PC-3 (cell line): ENCODE measurements at regions not wholly inside any gene's neighbourhood (a gene's known extent, or its start where the extent isn't known, plus 50 kb on each side); places are given as distances from the start of the nearest gene placed in this dataset.
"Not testable (repeated sequence)": the region's sequence is repeated elsewhere in the genome, so short reads cannot be mapped to it uniquely, and the experiment has no call there.

Source experiments
- ATAC-seq: fragments of 200-7000 bp; cut with Tn5 transposase; 2 replicates; pipeline ENCODE4 v1.9.1; 2020; ENCODE audit warnings: mild to moderate bottlenecking, moderate library complexity
- BruUV-seq: library from RNA; stranded (reverse); fragments of 400-500 nt; replicated peaks from 2 replicates; lab custom pipeline; 2021; lab: Mats Ljungman, UMichigan
- CTCF ChIA-PET: fragments of 300-600 bp; sonication (Branson Sonifier 250); formaldehyde crosslinking; loops from one replicate; lab custom pipeline; 2022; ENCODE audit warnings: antibody characterized with exemption; lab: Charles Lee
- POLR2A ChIA-PET: fragments of 300-600 bp; sonication (Branson Sonifier 250); formaldehyde crosslinking; loops from one replicate; lab custom pipeline; 2022; ENCODE audit warnings: antibody characterized with exemption; ENCODE audit not compliant: unreplicated experiment; lab: Charles Lee
- DNase-seq: peaks from one replicate; pipeline ENCODE4 v3.0.0-alpha.2; 2015
- H2AFZ ChIP-seq: fragments of 300-600 bp; sonication (generic); 2 replicates; pipeline ENCODE4 v1.6.0; 2016; ENCODE audit warnings: antibody characterized with exemption, low read length
- H3F3A ChIP-seq: fragments of 300-600 bp; sonication (generic); one replicate; pipeline ENCODE4 v1.6.0; 2017; ENCODE audit warnings: antibody characterized with exemption, low read length, control low read depth, mild to moderate bottlenecking; ENCODE audit not compliant: unreplicated experiment
- H3K27ac ChIP-seq: fragments of 300-600 bp; sonication (generic); 2 replicates; pipeline ENCODE4 v1.5.1; 2016; ENCODE audit warnings: mild to moderate bottlenecking, low read length
- H3K27me3 ChIP-seq: fragments of 300-600 bp; sonication (generic); 2 replicates; pipeline ENCODE4 v1.6.1; 2016; ENCODE audit warnings: low read length, mixed read lengths
- H3K36me3 ChIP-seq: fragments of 300-600 bp; sonication (generic); 2 replicates; pipeline ENCODE4 v1.6.1; 2016; ENCODE audit warnings: low read depth, mixed run types, low read length, mixed read lengths
- H3K4me1 ChIP-seq: fragments of 300-600 bp; sonication (generic); 2 replicates; pipeline ENCODE4 v1.5.1; 2016; ENCODE audit warnings: low read length; ENCODE audit not compliant: insufficient read depth
- H3K4me2 ChIP-seq: fragments of 300-600 bp; sonication (generic); 2 replicates; pipeline ENCODE4 v1.6.0; 2016; ENCODE audit warnings: low read length
- H3K4me3 ChIP-seq: fragments of 300-600 bp; sonication (generic); 2 replicates; pipeline ENCODE4 v1.5.1; 2016; ENCODE audit warnings: mild to moderate bottlenecking, low read length, mixed read lengths
- H3K79me2 ChIP-seq: fragments of 300-600 bp; sonication (generic); 2 replicates; pipeline ENCODE4 v1.6.1; 2017; ENCODE audit warnings: low read length, mixed read lengths
- H3K9ac ChIP-seq: fragments of 300-600 bp; sonication (generic); 2 replicates; pipeline ENCODE4 v1.6.0; 2016; ENCODE audit warnings: mild to moderate bottlenecking, low read length
- H3K9me2 ChIP-seq: fragments of 300-600 bp; sonication (generic); replicated peaks from 2 replicates; pipeline ENCODE4 v1.6.1; 2016; ENCODE audit warnings: mixed run types, low read length, mixed read lengths
- H3K9me3 ChIP-seq: fragments of 300-600 bp; sonication (generic); 2 replicates; pipeline ENCODE4 v1.6.1; 2016; ENCODE audit warnings: low read length, mixed read lengths
- H4K20me1 ChIP-seq: fragments of 300-600 bp; sonication (generic); 2 replicates; pipeline ENCODE4 v1.6.1; 2016; ENCODE audit warnings: low read length, mixed read lengths
- CTCF ChIP-seq: fragments of 300-600 bp; sonication (generic); conservative IDR thresholded peaks from 2 replicates; pipeline ENCODE4 v1.5.1; 2017; ENCODE audit warnings: antibody characterized with exemption, low read depth, mild to moderate bottlenecking, low read length
- EZH2 ChIP-seq: fragments of 300-600 bp; sonication (generic); IDR thresholded peaks from one replicate; pipeline ENCODE4 v1.6.1; 2017; ENCODE audit warnings: antibody characterized with exemption, mild to moderate bottlenecking, low read length; ENCODE audit not compliant: unreplicated experiment
- EZH2phosphoT487 ChIP-seq: fragments of 300-600 bp; sonication (generic); IDR thresholded peaks from 2 replicates; pipeline ENCODE4 v1.6.1; 2018; ENCODE audit warnings: mild to moderate bottlenecking, antibody characterized with exemption, low read length, borderline replicate concordance
- intact Hi-C: fragments of 100-400 bp; cut with micrococcal nuclease; formaldehyde crosslinking; loops from 2 replicates; pipeline ENCODE4 v1.9.0; 2023

- ChIA-PET POLR2A (no interaction called here), CTCF (no interaction called here)
- H3K27ac ChIP-seq = no peak overlapping the region
- no peaks in the 10 kb centered on the region for H4K20me1 ChIP-seq
- no peaks in the 10 kb centered on the region for H3F3A ChIP-seq
- no peaks in the 10 kb centered on the region for H3K27me3 ChIP-seq
- H3K4me2 ChIP-seq = no peak overlapping the region
- no peak overlapping the region for H2AFZ ChIP-seq
- no peaks in the 10 kb centered on the region; the same call in none of the 2 replicates for H3K4me1 ChIP-seq
- no peaks in the 10 kb centered on the region for H3K9me3 ChIP-seq
- BruUV-seq = no TSS peak
- H3K79me2 ChIP-seq = no peaks in the 10 kb centered on the region
- H3K9ac ChIP-seq = no peak overlapping the region
- intact Hi-C loops = no loop called here
- no peaks in the 10 kb centered on the region for H3K36me3 ChIP-seq
- H3K4me3 ChIP-seq = no peak overlapping the region
- H3K9me2 ChIP-seq = no peaks in the 10 kb centered on the region
- DNase-seq (no peak), ATAC-seq (no peak)
- TF ChIP-seq EZH2phosphoT487 (no peak), CTCF (no peak), EZH2 (no peak)
Observed at GRCh38 chr11:23884341-23884740, 612.5 kb upstream of the LUZP2 start.

- no peak overlapping the region for H3K4me3 ChIP-seq
- no peaks in the 10 kb centered on the region for H3K36me3 ChIP-seq
- H3F3A ChIP-seq = no peaks in the 10 kb centered on the region
- ChIA-PET CTCF (no interaction called here), POLR2A (no interaction called here)
- H3K27ac ChIP-seq = no peak overlapping the region
- no peaks in the 10 kb centered on the region for H3K9me3 ChIP-seq
- no TSS peak for BruUV-seq
- no peak overlapping the region for H3K9ac ChIP-seq
- no peaks in the 10 kb centered on the region for H3K4me1 ChIP-seq
- DNase-seq (no peak), ATAC-seq (no peak)
- no peaks in the 10 kb centered on the region for H4K20me1 ChIP-seq
- intact Hi-C loops = no loop called here
- H3K79me2 ChIP-seq = no peaks in the 10 kb centered on the region
- no peaks in the 10 kb centered on the region for H3K9me2 ChIP-seq
- H3K4me2 ChIP-seq = no peak overlapping the region
- TF ChIP-seq EZH2 (no peak), EZH2phosphoT487 (no peak), CTCF (no peak)
- no peak overlapping the region for H2AFZ ChIP-seq
- H3K27me3 ChIP-seq = no peaks in the 10 kb centered on the region
Observed at GRCh38 chr11:23885801-23886200, 611.1 kb upstream of the LUZP2 start.

DNA sequence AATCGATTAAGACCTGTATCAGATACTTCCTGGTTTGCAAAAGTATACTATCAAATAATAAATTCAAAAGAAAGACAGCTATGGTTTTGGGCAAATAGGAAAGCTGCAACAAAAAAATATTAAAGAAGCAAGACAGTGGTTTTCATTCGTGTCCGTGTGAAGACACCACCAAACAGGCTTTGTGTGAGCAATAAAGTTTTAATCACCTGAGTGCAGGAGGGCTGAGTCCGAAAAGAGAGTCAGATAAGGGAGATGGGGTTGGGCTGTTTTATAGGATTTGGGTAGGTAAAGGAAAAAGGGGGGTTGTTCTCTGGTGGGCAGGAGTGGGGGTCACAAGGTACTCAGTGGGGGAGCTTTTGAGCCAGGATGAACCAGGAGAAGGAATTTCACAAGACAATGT lies 609.7 kb upstream of the LUZP2 start:
- H3K36me3 ChIP-seq, H2AFZ ChIP-seq, H3K27ac ChIP-seq, ATAC-seq, H3K27me3 ChIP-seq, DNase-seq, H4K20me1 ChIP-seq, H3K9me3 ChIP-seq, H3K9me2 ChIP-seq, H3K4me3 ChIP-seq, intact Hi-C loops, H3K4me1 ChIP-seq, H3K79me2 ChIP-seq, BruUV-seq, H3K4me2 ChIP-seq, H3F3A ChIP-seq, CTCF ChIA-PET, H3K9ac ChIP-seq: not testable (repeated sequence)
- POLR2A ChIA-PET = interaction anchor here (0.6 kb wide), 1 partner anchor 86 kb away, joined by 7 read pairs; no protein-coding TSS in a partner anchor
